ENCODE measurements at regions not wholly inside any gene's neighbourhood (a gene's known extent, or its start where the extent isn't known, plus 50 kb on each side); places are given as distances from the start of the nearest gene placed in this dataset.

- H3K9me3 ChIP-seq (ENCODE audit: low read depth, low read length), result no peaks in the 10 kb centered on the region
These were observed 204.2 kb downstream of the CHRM3 start for GRCh38 chr1:239590556-239590955.

GRCh38 chr1:239593527-239593926 lies 207.2 kb downstream of the CHRM3 start:
- no peak for TF ChIP-seq FOXP2 (optimal IDR thresholded peaks at IDR 0.05; ENCODE audit: control extremely low read depth, extremely low read length, insufficient read depth)
- TF ChIP-seq POLR2AphosphoS5 (IDR thresholded peaks at IDR 0.05; ENCODE audit: borderline replicate concordance, low read depth, low read length), result no peak
- TF ChIP-seq EZH2 (IDR thresholded peaks at IDR 0.05), result no peak
- H3K4me3 ChIP-seq, result no peak overlapping the region
- no peak overlapping the region for H3K9ac ChIP-seq (ENCODE audit: insufficient read length)
- no peak for DNase-seq (ENCODE audit: low read depth, low spot score)
- H3K36me3 ChIP-seq (ENCODE audit: insufficient read depth, low read length), result no peaks in the 10 kb centered on the region
- no peaks in the 10 kb centered on the region for H3K9me3 ChIP-seq (ENCODE audit: low read depth, low read length)
- no peak overlapping the region for H3K27ac ChIP-seq

More at GRCh38 chr1:239590556-239590955, 204.2 kb downstream of the CHRM3 start:
- Histone ChIP-seq H3K9ac (ENCODE audit: insufficient read length) (no peak overlapping the region), H3K36me3 (ENCODE audit: insufficient read depth, low read length) (no peaks in the 10 kb centered on the region), H3K27ac (no peak overlapping the region), H3K4me3 (no peak overlapping the region)
- no peak for DNase-seq (ENCODE audit: low read depth, low spot score)
- no peak for TF ChIP-seq EZH2 (IDR thresholded peaks at IDR 0.05)
- TF ChIP-seq FOXP2 (optimal IDR thresholded peaks at IDR 0.05; ENCODE audit: control extremely low read depth, extremely low read length, insufficient read depth), result no peak
- no peak for TF ChIP-seq POLR2AphosphoS5 (IDR thresholded peaks at IDR 0.05; ENCODE audit: borderline replicate concordance, low read depth, low read length)

GRCh38 chr1:239600588-239600987 lies 214.2 kb downstream of the CHRM3 start:
- Histone ChIP-seq H3K4me3 (no peak overlapping the region), H3K9ac (ENCODE audit: insufficient read length) (no peak overlapping the region), H3K36me3 (ENCODE audit: insufficient read depth, low read length) (no peaks in the 10 kb centered on the region), H3K9me3 (ENCODE audit: low read depth, low read length) (no peaks in the 10 kb centered on the region), H3K27ac (no peak overlapping the region)
- DNase-seq (ENCODE audit: low read depth, low spot score), result no peak
- TF ChIP-seq EZH2 (IDR thresholded peaks at IDR 0.05), result no peak
- TF ChIP-seq POLR2AphosphoS5 (IDR thresholded peaks at IDR 0.05; ENCODE audit: borderline replicate concordance, low read depth, low read length), result no peak
- TF ChIP-seq FOXP2 (optimal IDR thresholded peaks at IDR 0.05; ENCODE audit: control extremely low read depth, extremely low read length, insufficient read depth), result no peak

- Histone ChIP-seq H3K9ac (ENCODE audit: insufficient read length) (no peak overlapping the region), H3K4me3 (no peak overlapping the region), H3K9me3 (ENCODE audit: low read depth, low read length) (no peaks in the 10 kb centered on the region), H3K36me3 (ENCODE audit: insufficient read depth, low read length) (no peaks in the 10 kb centered on the region), H3K27ac (no peak overlapping the region)
- no peak for DNase-seq (ENCODE audit: low read depth, low spot score)
- TF ChIP-seq FOXP2 (optimal IDR thresholded peaks at IDR 0.05; ENCODE audit: control extremely low read depth, extremely low read length, insufficient read depth), result no peak
- TF ChIP-seq POLR2AphosphoS5 (IDR thresholded peaks at IDR 0.05; ENCODE audit: borderline replicate concordance, low read depth, low read length), result no peak
- TF ChIP-seq EZH2 (IDR thresholded peaks at IDR 0.05), result no peak
These were observed 214.7 kb downstream of the CHRM3 start for GRCh38 chr1:239601108-239601507.

GRCh38 chr1:239603530-239603929 lies 217.2 kb downstream of the CHRM3 start:
- DNase-seq (ENCODE audit: low read depth, low spot score), result no peak
- TF ChIP-seq FOXP2 (optimal IDR thresholded peaks at IDR 0.05; ENCODE audit: control extremely low read depth, extremely low read length, insufficient read depth), result no peak
- TF ChIP-seq EZH2 (IDR thresholded peaks at IDR 0.05), result no peak
- no peak for TF ChIP-seq POLR2AphosphoS5 (IDR thresholded peaks at IDR 0.05; ENCODE audit: borderline replicate concordance, low read depth, low read length)
- H3K36me3 ChIP-seq (ENCODE audit: insufficient read depth, low read length), result no peaks in the 10 kb centered on the region
- H3K4me3 ChIP-seq, result no peak overlapping the region
- H3K9me3 ChIP-seq (ENCODE audit: low read depth, low read length), result no peaks in the 10 kb centered on the region
- no peak overlapping the region for H3K9ac ChIP-seq (ENCODE audit: insufficient read length)
- no peak overlapping the region for H3K27ac ChIP-seq

GRCh38 chr1:239606850-239607400 lies 220.6 kb downstream of the CHRM3 start:
- Histone ChIP-seq H3K27ac (no peak overlapping the region), H3K9ac (ENCODE audit: insufficient read length) (no peak overlapping the region)

GRCh38 chr1:239608469-239608868 lies 222.1 kb downstream of the CHRM3 start:
- TF ChIP-seq FOXP2 (optimal IDR thresholded peaks at IDR 0.05; ENCODE audit: control extremely low read depth, extremely low read length, insufficient read depth), result no peak
- no peak for TF ChIP-seq POLR2AphosphoS5 (IDR thresholded peaks at IDR 0.05; ENCODE audit: borderline replicate concordance, low read depth, low read length)
- TF ChIP-seq EZH2 (IDR thresholded peaks at IDR 0.05), result no peak
- no peak overlapping the region for H3K27ac ChIP-seq
- no peak for DNase-seq (ENCODE audit: low read depth, low spot score)
- H3K36me3 ChIP-seq (ENCODE audit: insufficient read depth, low read length), result no peaks in the 10 kb centered on the region
- H3K4me3 ChIP-seq, result no peak overlapping the region
- H3K9me3 ChIP-seq (ENCODE audit: low read depth, low read length), result no peaks in the 10 kb centered on the region
- H3K9ac ChIP-seq (ENCODE audit: insufficient read length), result no peak overlapping the region

More at GRCh38 chr1:239606850-239607400, 220.6 kb downstream of the CHRM3 start:
- H3K36me3 ChIP-seq (ENCODE audit: insufficient read depth, low read length), result no peaks in the 10 kb centered on the region
- TF ChIP-seq EZH2 (IDR thresholded peaks at IDR 0.05) (no peak), POLR2AphosphoS5 (IDR thresholded peaks at IDR 0.05; ENCODE audit: borderline replicate concordance, low read depth, low read length) (no peak), FOXP2 (optimal IDR thresholded peaks at IDR 0.05; ENCODE audit: control extremely low read depth, extremely low read length, insufficient read depth) (no peak)
- no peak overlapping the region for H3K4me3 ChIP-seq
- no peaks in the 10 kb centered on the region for H3K9me3 ChIP-seq (ENCODE audit: low read depth, low read length)
- DNase-seq (ENCODE audit: low read depth, low spot score), result no peak

- no peak overlapping the region for H3K4me3 ChIP-seq
- TF ChIP-seq POLR2AphosphoS5 (IDR thresholded peaks at IDR 0.05; ENCODE audit: borderline replicate concordance, low read depth, low read length) (no peak), EZH2 (IDR thresholded peaks at IDR 0.05) (no peak), FOXP2 (optimal IDR thresholded peaks at IDR 0.05; ENCODE audit: control extremely low read depth, extremely low read length, insufficient read depth) (no peak)
- no peaks in the 10 kb centered on the region for H3K36me3 ChIP-seq (ENCODE audit: insufficient read depth, low read length)
- no peaks in the 10 kb centered on the region for H3K9me3 ChIP-seq (ENCODE audit: low read depth, low read length)
- H3K9ac ChIP-seq (ENCODE audit: insufficient read length), result no peak overlapping the region
- H3K27ac ChIP-seq, result no peak overlapping the region
- no peak for DNase-seq (ENCODE audit: low read depth, low spot score)
These were observed 226.0 kb downstream of the CHRM3 start for GRCh38 chr1:239612379-239612778.

GRCh38 chr1:239616673-239617072 lies 230.3 kb downstream of the CHRM3 start:
- H3K4me3 ChIP-seq, result no peak overlapping the region
- H3K27ac ChIP-seq, result no peak overlapping the region
- TF ChIP-seq POLR2AphosphoS5 (IDR thresholded peaks at IDR 0.05; ENCODE audit: borderline replicate concordance, low read depth, low read length) (no peak), FOXP2 (optimal IDR thresholded peaks at IDR 0.05; ENCODE audit: control extremely low read depth, extremely low read length, insufficient read depth) (no peak), EZH2 (IDR thresholded peaks at IDR 0.05) (no peak)
- no peak overlapping the region for H3K9ac ChIP-seq (ENCODE audit: insufficient read length)
- H3K9me3 ChIP-seq (ENCODE audit: low read depth, low read length), result no peaks in the 10 kb centered on the region
- no peaks in the 10 kb centered on the region for H3K36me3 ChIP-seq (ENCODE audit: insufficient read depth, low read length)
- no peak for DNase-seq (ENCODE audit: low read depth, low spot score)

All from SK-N-MC (cell line).